ENCODE measurements at regions not wholly inside any gene's neighbourhood (a gene's known extent, or its start where the extent isn't known, plus 50 kb on each side); places are given as distances from the start of the nearest gene placed in this dataset.
"Not testable (repeated sequence)": the region's sequence is repeated elsewhere in the genome, so short reads cannot be mapped to it uniquely, and the experiment has no call there.

DNA sequence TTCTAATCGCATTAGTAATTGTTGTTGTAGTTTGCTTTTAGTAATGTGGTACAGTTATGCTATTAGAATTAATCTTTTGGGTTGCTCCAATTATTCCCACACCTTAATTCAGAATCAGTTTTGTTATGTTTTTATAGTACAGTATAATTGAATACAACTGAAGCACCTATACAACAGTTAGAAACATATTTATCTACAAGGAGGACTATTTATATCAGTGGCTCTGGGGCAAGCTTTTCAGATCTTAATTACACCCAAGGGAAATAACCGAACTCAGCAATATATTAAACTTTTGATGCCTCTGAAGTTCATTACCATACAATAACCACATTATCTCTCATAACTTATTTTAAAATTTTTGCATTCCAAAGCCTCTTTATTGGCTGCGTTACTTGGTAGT, 74.4 kb downstream of the LHX9 start:
- WGBS, 2 donors: 72 to 81% methylated on average over 3 of the region's 3 CpGs

DNA sequence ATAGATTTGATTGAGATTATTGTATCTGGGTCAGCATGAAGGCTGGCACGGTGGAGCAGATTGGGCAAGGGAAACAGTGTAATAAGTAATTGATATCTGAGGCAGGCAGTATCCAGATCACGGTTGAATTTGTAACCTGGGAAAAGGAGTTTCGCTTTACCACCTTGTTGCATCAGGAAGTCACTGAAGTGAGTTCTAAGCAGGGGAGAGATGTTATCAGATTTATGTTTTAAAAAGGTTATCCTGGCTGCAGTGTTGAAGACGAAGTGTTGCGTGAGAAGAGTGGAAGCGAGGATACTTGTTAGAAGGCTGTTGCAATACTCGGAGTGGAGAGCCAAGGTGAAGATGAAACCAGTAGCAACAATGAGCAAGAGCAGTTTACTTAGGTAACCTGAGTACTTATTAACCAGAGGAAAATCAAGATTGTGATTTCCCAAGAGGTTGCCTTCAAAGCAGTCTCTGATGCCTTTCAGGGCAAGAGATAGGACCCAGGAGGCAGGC, 77.8 kb downstream of the LHX9 start:
- ATAC-seq: peak; percentile 90
- Histone ChIP-seq H3K9me3 (no peaks in the 10 kb centered on the region), H3K4me1 (peaks cover 7% of the 10 kb centered on the region), H3K4me3 (no peak overlapping the region), H3K27me3 (no peaks in the 10 kb centered on the region), H3K36me3 (replicated peaks in 1 of 2; ENCODE audit: insufficient read depth in 1 of 2, low read depth in 2 of 2) (no peaks in the 10 kb centered on the region), H3K27ac (peak overlapping the region; percentile 37 to 76 (median 62))
- DNase-seq: peak in 3 of 4 donors; percentile 21 to 43 (median 24)
- intact Hi-C loops (cut with DNase I): no loop called here
- 33 to 44% methylated on average over 7 of the region's 7 CpGs for WGBS, 2 donors
- TF ChIP-seq, protein P1, sequence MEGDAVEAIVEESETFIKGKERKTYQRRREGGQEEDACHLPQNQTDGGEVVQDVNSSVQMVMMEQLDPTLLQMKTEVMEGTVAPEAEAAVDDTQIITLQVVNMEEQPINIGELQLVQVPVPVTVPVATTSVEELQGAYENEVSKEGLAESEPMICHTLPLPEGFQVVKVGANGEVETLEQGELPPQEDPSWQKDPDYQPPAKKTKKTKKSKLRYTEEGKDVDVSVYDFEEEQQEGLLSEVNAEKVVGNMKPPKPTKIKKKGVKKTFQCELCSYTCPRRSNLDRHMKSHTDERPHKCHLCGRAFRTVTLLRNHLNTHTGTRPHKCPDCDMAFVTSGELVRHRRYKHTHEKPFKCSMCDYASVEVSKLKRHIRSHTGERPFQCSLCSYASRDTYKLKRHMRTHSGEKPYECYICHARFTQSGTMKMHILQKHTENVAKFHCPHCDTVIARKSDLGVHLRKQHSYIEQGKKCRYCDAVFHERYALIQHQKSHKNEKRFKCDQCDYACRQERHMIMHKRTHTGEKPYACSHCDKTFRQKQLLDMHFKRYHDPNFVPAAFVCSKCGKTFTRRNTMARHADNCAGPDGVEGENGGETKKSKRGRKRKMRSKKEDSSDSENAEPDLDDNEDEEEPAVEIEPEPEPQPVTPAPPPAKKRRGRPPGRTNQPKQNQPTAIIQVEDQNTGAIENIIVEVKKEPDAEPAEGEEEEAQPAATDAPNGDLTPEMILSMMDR (IDR thresholded peaks at IDR 0.05): no peak
- TF ChIP-seq POLR2A (IDR thresholded peaks at IDR 0.05): no peak

More for the DNA sequence above, 74.4 kb downstream of the LHX9 start:
- intact Hi-C loops (cut with DNase I): no loop called here
- TF ChIP-seq, protein P1 (IDR thresholded peaks at IDR 0.05): no peak
- no peak for TF ChIP-seq POLR2A (IDR thresholded peaks at IDR 0.05)
- Histone ChIP-seq H3K4me1 (peaks cover 7% of the 10 kb centered on the region), H3K27me3 (no peaks in the 10 kb centered on the region), H3K27ac (no peak overlapping the region), H3K4me3 (no peak overlapping the region), H3K36me3 (replicated peaks in 1 of 2; ENCODE audit: insufficient read depth in 1 of 2, low read depth in 2 of 2) (no peaks in the 10 kb centered on the region), H3K9me3 (no peaks in the 10 kb centered on the region)
- DNase-seq: no peak
- ATAC-seq: no peak

DNA sequence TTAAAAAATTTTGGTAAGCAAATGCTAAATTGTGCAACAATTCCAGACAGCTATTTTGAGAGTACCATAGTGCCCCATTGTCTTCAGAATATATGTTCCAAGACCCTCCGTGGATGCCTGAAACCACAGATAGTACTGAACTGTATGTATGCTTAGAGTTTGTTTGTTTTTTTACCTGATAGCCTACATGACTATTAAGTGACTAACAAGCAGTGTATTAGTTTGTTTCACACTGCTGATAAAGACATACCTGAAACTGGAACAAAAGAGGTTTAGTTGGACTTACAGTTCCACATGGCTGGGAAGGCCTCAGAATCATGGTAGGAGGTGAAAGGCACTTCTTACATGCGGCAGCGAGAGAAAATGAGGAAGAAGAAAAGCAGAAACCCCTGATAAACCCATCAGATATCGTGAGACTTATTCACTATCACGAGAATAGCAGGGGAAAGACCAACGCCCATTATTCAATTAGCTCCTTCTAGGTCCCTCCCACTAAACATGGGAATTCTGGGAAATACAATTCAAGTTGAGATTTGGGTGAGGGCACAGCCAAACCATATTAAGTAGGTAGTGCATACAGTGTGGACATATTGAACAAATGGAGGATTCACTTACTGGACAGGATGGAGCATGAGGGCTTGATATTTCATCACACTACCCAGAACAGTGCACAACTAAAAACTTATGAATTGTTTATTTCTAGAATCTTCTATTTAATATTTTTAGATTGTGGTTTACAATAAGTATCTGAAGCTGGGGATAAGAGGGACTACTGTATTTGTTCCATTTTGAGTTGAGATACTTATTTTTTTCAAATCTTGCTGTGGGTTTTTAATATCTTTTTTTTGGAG, 78.5 kb downstream of the LHX9 start:
- Histone ChIP-seq H3K27me3 (no peaks in the 10 kb centered on the region), H3K36me3 (replicated peaks in 1 of 2; ENCODE audit: insufficient read depth in 1 of 2, low read depth in 2 of 2) (no peaks in the 10 kb centered on the region), H3K27ac (peak overlapping the region; percentile 37 to 76 (median 62)), H3K4me3 (no peak overlapping the region), H3K4me1 (peaks cover 7% of the 10 kb centered on the region), H3K9me3 (no peaks in the 10 kb centered on the region)
- TF ChIP-seq, protein P1 (IDR thresholded peaks at IDR 0.05): no peak
- no peak for TF ChIP-seq POLR2A (IDR thresholded peaks at IDR 0.05)
- 69 to 72% methylated on average over 6 of the region's 6 CpGs for WGBS, 2 donors
- intact Hi-C loops (cut with DNase I): no loop called here
- ATAC-seq (peak; percentile 54), DNase-seq (no peak)

DNA sequence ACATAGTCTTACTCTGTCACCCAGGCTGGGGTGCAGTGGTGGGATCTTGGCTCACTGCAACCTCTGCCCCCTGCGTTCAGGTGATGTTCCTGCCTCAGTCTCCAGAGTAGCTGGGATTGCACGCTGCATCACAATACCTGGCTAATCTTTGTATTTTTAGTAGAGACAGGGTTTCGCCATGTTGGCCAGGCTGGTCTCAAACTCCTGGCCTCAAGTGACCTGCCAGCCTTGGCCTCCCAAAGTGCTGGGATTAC, 79.0 kb downstream of the LHX9 start:
- DNase-seq; H3K9me3 ChIP-seq; intact Hi-C loops (cut with DNase I); H3K4me1 ChIP-seq; H3K36me3 ChIP-seq (replicated peaks in 1 of 2; ENCODE audit: insufficient read depth in 1 of 2, low read depth in 2 of 2); ATAC-seq; H3K27me3 ChIP-seq; H3K4me3 ChIP-seq: not testable (repeated sequence)
- peak overlapping the region in 2 of 4 donors; percentile 37 to 76 for H3K27ac ChIP-seq
- 88 to 92% methylated on average over 3 of the region's 3 CpGs for WGBS, 2 donors

DNA sequence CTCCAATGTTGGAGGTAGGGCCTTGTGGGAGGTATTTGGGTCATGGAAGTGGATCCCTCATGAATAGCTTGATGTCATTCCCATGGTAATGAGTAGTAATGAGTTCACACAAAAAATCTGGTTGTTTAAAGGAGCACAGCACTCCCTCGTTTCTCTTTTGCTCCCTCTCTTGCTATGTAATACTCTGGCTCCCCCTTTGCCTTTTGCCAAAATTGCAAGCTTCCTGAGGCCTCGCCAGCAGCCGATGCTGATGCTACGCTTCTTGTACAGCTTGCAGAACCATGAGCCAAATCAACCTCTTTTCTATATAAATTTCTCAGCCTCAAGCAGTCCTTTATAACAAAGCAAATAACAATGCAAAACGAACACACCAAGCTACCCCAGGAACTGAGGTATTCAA, 80.9 kb downstream of the LHX9 start:
- Histone ChIP-seq H3K4me3 (no peak overlapping the region), H3K36me3 (replicated peaks in 1 of 2; ENCODE audit: insufficient read depth in 1 of 2, low read depth in 2 of 2) (no peaks in the 10 kb centered on the region), H3K9me3 (no peaks in the 10 kb centered on the region), H3K27ac (no peak overlapping the region), H3K27me3 (no peaks in the 10 kb centered on the region), H3K4me1 (peaks cover 7% of the 10 kb centered on the region)
- 65 to 72% methylated on average over 5 of the region's 5 CpGs for whole genome bisulfite sequencing, 2 donors
- ATAC-seq: no peak
- no peak for DNase-seq
- intact Hi-C loops (cut with DNase I): no loop called here
- TF ChIP-seq, protein P1 (IDR thresholded peaks at IDR 0.05): no peak
- TF ChIP-seq POLR2A (IDR thresholded peaks at IDR 0.05): no peak

All from body of pancreas (tissue), 4 donors.